B cell (primary cell): ENCODE measurements at regions not wholly inside any gene's neighbourhood (a gene's known extent, or its start where the extent isn't known, plus 50 kb on each side); places are given as distances from the start of the nearest gene placed in this dataset.

ENCODE experiments used
- ATAC-seq: fragments of 200-7000 bp; cut with Tn5 transposase; one replicate; pipeline ENCODE4 v1.10.0; 2021; ENCODE audit warnings: low read depth, mild to moderate bottlenecking, moderate number of reproducible peaks, moderate library complexity
- CTCF ChIA-PET: fragments of 350-600 bp; sonication (Branson Sonifier 250); formaldehyde crosslinking; loops from one replicate; lab custom pipeline; 2021; ENCODE audit warnings: antibody characterized with exemption, inconsistent platforms; lab: Charles Lee
- POLR2A ChIA-PET: fragments of 350-600 bp; sonication (Branson Sonifier 250); formaldehyde crosslinking; loops from one replicate; lab custom pipeline; 2021; ENCODE audit warnings: antibody characterized with exemption; lab: Charles Lee
- DNase-seq: peaks from one replicate; pipeline ENCODE4 v3.0.0; 2013
- H2AFZ ChIP-seq: 2 replicates; pipeline ENCODE4 v1.6.1; 2012; ENCODE audit warnings: mild to moderate bottlenecking, low read depth, low read length; ENCODE audit not compliant: insufficient read depth, poor library complexity, severe bottlenecking
- H3K27ac ChIP-seq, 2 donors: 1 replicate in 1 of 2; 2 replicates in 1 of 2; pipeline ENCODE4 v1.5.1; 2012 to 2013; ENCODE audit warnings: low read length in 2 of 2, mild to moderate bottlenecking in 2 of 2, moderate library complexity in 1 of 2
- H3K27me3 ChIP-seq, 4 experiments: fragments of 200-600 bp in 1 of 4; sonication (generic) in 1 of 4; replicated peaks in 1 of 4; 1 replicate in 2 of 4; 2 replicates in 2 of 4; pipeline versions ENCODE4 v1.6.1 to v1.7.0; 2013 to 2016; ENCODE audit warnings: low read length in 3 of 4, mild to moderate bottlenecking in 2 of 4, mixed read lengths in 1 of 4, moderate library complexity in 1 of 4; ENCODE audit not compliant: insufficient read depth in 4 of 4, control insufficient read depth in 3 of 4; ENCODE audit errors: control extremely low read depth in 1 of 4
- H3K36me3 ChIP-seq, 2 experiments: replicated peaks in 1 of 2; 1 replicate in 1 of 2; 2 replicates in 1 of 2; pipeline versions ENCODE4 v1.6.1 to v1.7.1; 2013; ENCODE audit warnings: low read length in 1 of 2; ENCODE audit not compliant: insufficient read depth in 2 of 2, control insufficient read depth in 1 of 2; ENCODE audit errors: control extremely low read depth in 1 of 2, extremely low read depth in 1 of 2
- H3K4me1 ChIP-seq, 2 donors: fragments of 200-600 bp in 1 of 2; sonication (generic) in 1 of 2; 1 replicate in 1 of 2; 2 replicates in 1 of 2; pipeline versions ENCODE4 v1.5.1 to v1.6.1; 2013 to 2017; ENCODE audit warnings: low read length in 2 of 2; ENCODE audit not compliant: control insufficient read depth in 2 of 2, insufficient read depth in 2 of 2
- H3K4me2 ChIP-seq: replicated peaks from 2 replicates; pipeline ENCODE3; 2012; ENCODE audit warnings: mild to moderate bottlenecking, low read depth, low read length; ENCODE audit not compliant: poor library complexity, severe bottlenecking
- H3K4me3 ChIP-seq, 5 experiments: fragments of 200-600 bp in 1 of 5; sonication (generic) in 1 of 5; 1 replicate in 3 of 5; 2 replicates in 2 of 5; pipeline versions ENCODE4 v1.5.1 to v1.7.0; 2011 to 2016; ENCODE audit warnings: low read length in 4 of 5, mild to moderate bottlenecking in 4 of 5, low read depth in 2 of 5, control low read depth in 1 of 5, moderate library complexity in 1 of 5; ENCODE audit not compliant: insufficient read depth in 1 of 5; ENCODE audit errors: control extremely low read depth in 1 of 5, extremely low read depth in 1 of 5
- H3K79me2 ChIP-seq: fragments of 200-600 bp; sonication (generic); one replicate; pipeline ENCODE4 v1.6.0; 2016; ENCODE audit warnings: low read length; ENCODE audit not compliant: control insufficient read depth, insufficient read depth
- H3K9ac ChIP-seq: fragments of 200-600 bp; sonication (generic); 2 replicates; pipeline ENCODE4 v1.6.1; 2017; ENCODE audit warnings: mild to moderate bottlenecking, low read length, moderate library complexity
- H3K9me3 ChIP-seq, 3 donors: one replicate each; pipeline versions ENCODE4 v1.6.1 to v1.7.1; 2013; ENCODE audit warnings: low read length in 2 of 3; ENCODE audit not compliant: control insufficient read depth in 2 of 3, insufficient read depth in 1 of 3; ENCODE audit errors: control extremely low read depth in 1 of 3
- H4K20me1 ChIP-seq: 2 replicates; pipeline ENCODE4 v1.6.0; 2012; ENCODE audit warnings: mild to moderate bottlenecking, low read length; ENCODE audit not compliant: insufficient read depth, control insufficient read depth, poor library complexity, severe bottlenecking
- H3K27ac Mint-ChIP-seq: one replicate; pipeline ENCODE4 v1.8.0; 2021; ENCODE audit warnings: mixed read lengths
- H3K27me3 Mint-ChIP-seq: one replicate; pipeline ENCODE4 v1.8.0; 2021; ENCODE audit warnings: mixed read lengths
- H3K4me1 Mint-ChIP-seq: one replicate; pipeline ENCODE4 v1.8.0; 2021; ENCODE audit warnings: mixed read lengths
- H3K4me3 Mint-ChIP-seq: one replicate; pipeline ENCODE4 v1.8.0; 2021; ENCODE audit warnings: mixed read lengths
- H3K9me3 Mint-ChIP-seq: one replicate; pipeline ENCODE4 v1.8.0; 2022; ENCODE audit warnings: mixed read lengths; ENCODE audit not compliant: insufficient read depth
- CTCF ChIP-seq: fragments of 200-600 bp; IDR thresholded peaks from one replicate; pipeline ENCODE4 v1.8.0; 2022; ENCODE audit warnings: antibody characterized with exemption, mild to moderate bottlenecking
- EZH2 ChIP-seq: IDR thresholded peaks from 2 replicates; pipeline ENCODE4 v1.6.1; 2012; ENCODE audit warnings: borderline replicate concordance, low read depth, mild to moderate bottlenecking, moderate library complexity, low read length; ENCODE audit not compliant: insufficient read depth, poor library complexity, severe bottlenecking
- WGBS: methylation state at CpG from one replicate; pipeline ENCODE4 v1.1.5; 2013; ENCODE audit warnings: missing lambda C conversion rate; ENCODE audit not compliant: insufficient coverage; 5-methylcytosine and 5-hydroxymethylcytosine counted together
- intact Hi-C: fragments of 100-400 bp; cut with micrococcal nuclease; formaldehyde crosslinking; loops from one replicate; pipeline ENCODE4 v1.10.0; 2022

- Mint-ChIP-seq H3K4me3 (no peak overlapping the region), H3K27ac (no peak overlapping the region), H3K27me3 (peaks cover 9% of the 10 kb centered on the region), H3K9me3 (no peaks in the 10 kb centered on the region), H3K4me1 (no peaks in the 10 kb centered on the region)
- Histone ChIP-seq H3K27ac (no peak overlapping the region), H3K9me3 (no peaks in the 10 kb centered on the region), H3K79me2 (no peaks in the 10 kb centered on the region), H3K36me3 (no peaks in the 10 kb centered on the region), H3K4me1 (no peaks in the 10 kb centered on the region), H2AFZ (no peak overlapping the region), H3K4me2 (no peak overlapping the region), H4K20me1 (no peaks in the 10 kb centered on the region), H3K4me3 (no peak overlapping the region), H3K9ac (no peak overlapping the region), H3K27me3 (no peaks in the 10 kb centered on the region)
- no peak for TF ChIP-seq EZH2
- TF ChIP-seq CTCF: no peak
- ATAC-seq (no peak), DNase-seq (no peak)
- no CpG with 5 or more reads among the region's 1 CpG for WGBS
- ChIA-PET CTCF (no interaction called here), POLR2A (no interaction called here)
- intact Hi-C loops: no loop called here
Measured at GRCh38 chr15:38883987-38884386, 319.4 kb upstream of the RASGRP1 start.

GRCh38 chr15:38885001-38885400 is 320.4 kb upstream of the RASGRP1 start:
- no peak for ATAC-seq
- H3K27me3 ChIP-seq: no peaks in the 10 kb centered on the region

More at GRCh38 chr15:38885001-38885400, 320.4 kb upstream of the RASGRP1 start:
- Mint-ChIP-seq H3K9me3 (no peaks in the 10 kb centered on the region), H3K4me1 (no peaks in the 10 kb centered on the region), H3K27me3 (peaks cover 13% of the 10 kb centered on the region), H3K27ac (no peak overlapping the region), H3K4me3 (no peak overlapping the region)
- WGBS: no CpG with 5 or more reads among the region's 3 CpGs
- Histone ChIP-seq H3K4me3 (no peak overlapping the region), H3K36me3 (no peaks in the 10 kb centered on the region), H3K79me2 (no peaks in the 10 kb centered on the region), H3K9ac (no peak overlapping the region), H3K9me3 (no peaks in the 10 kb centered on the region), H2AFZ (no peak overlapping the region), H3K4me2 (no peak overlapping the region), H3K27ac (no peak overlapping the region), H4K20me1 (no peaks in the 10 kb centered on the region), H3K4me1 (no peaks in the 10 kb centered on the region)
- ChIA-PET POLR2A (no interaction called here), CTCF (no interaction called here)
- no peak for DNase-seq
- TF ChIP-seq CTCF (no peak), EZH2 (no peak)
- intact Hi-C loops: no loop called here
